Heart right ventricle (tissue), 16 donors: ENCODE measurements at regions not wholly inside any gene's neighbourhood (a gene's known extent, or its start where the extent isn't known, plus 50 kb on each side); places are given as distances from the start of the nearest gene placed in this dataset.

Experiments used
- ATAC-seq, 8 donors: fragments of 200-7000 bp; cut with Tn5 transposase; one replicate each; pipeline ENCODE4 v1.9.1; 2020; ENCODE audit warnings: mild to moderate bottlenecking in 8 of 8, moderate library complexity in 8 of 8, moderate number of reproducible peaks in 1 of 8
- DNase-seq, 2 donors: peaks; one replicate each; pipeline ENCODE4 v3.0.0-alpha.2; 2020
- H3K27ac ChIP-seq, 10 donors: fragments of 200-600 bp; sonication (generic) in 2 of 10; one replicate each; pipeline versions ENCODE4 v1.5.0 to v1.8.0; 2020 to 2022; ENCODE audit warnings: mild to moderate bottlenecking in 3 of 10
- H3K27me3 ChIP-seq, 7 donors: fragments of 200-600 bp; one replicate each; pipeline ENCODE4 v1.8.0; 2021 to 2022; ENCODE audit warnings: mild to moderate bottlenecking in 2 of 7
- H3K36me3 ChIP-seq, 9 donors: fragments of 200-600 bp; sonication (generic) in 1 of 9; one replicate each; pipeline versions ENCODE4 v1.5.0 to v1.8.0; 2020 to 2022; ENCODE audit warnings: mild to moderate bottlenecking in 2 of 9
- H3K4me1 ChIP-seq, 9 donors: fragments of 200-600 bp; sonication (generic) in 1 of 9; one replicate each; pipeline versions ENCODE4 v1.5.0 to v1.8.0; 2020 to 2022; ENCODE audit warnings: mild to moderate bottlenecking in 4 of 9
- H3K4me3 ChIP-seq, 10 donors: fragments of 200-600 bp; sonication (generic) in 2 of 10; one replicate each; pipeline versions ENCODE4 v1.5.0 to v1.8.0; 2020 to 2022; ENCODE audit warnings: mild to moderate bottlenecking in 7 of 10, moderate library complexity in 2 of 10
- H3K9me3 ChIP-seq, 11 donors: fragments of 200-600 bp in 10 of 11; sonication (generic) in 2 of 11; one replicate each; pipeline versions ENCODE4 v1.5.0 to v1.8.0; 2013 to 2022; ENCODE audit warnings: mild to moderate bottlenecking in 2 of 11, control low read depth in 1 of 11, moderate library complexity in 1 of 11
- CTCF ChIP-seq, 9 donors: fragments of 200-600 bp; sonication (generic) in 2 of 9; IDR thresholded peaks; one replicate each; pipeline versions ENCODE4 v1.5.0 to v1.8.0; 2021 to 2022; ENCODE audit warnings: antibody characterized with exemption in 9 of 9, mild to moderate bottlenecking in 5 of 9, moderate library complexity in 1 of 9
- WGBS, 2 donors: extraction: QIAGEN DNeasy Blood & Tissue Kit; methylation state at CpG; one replicate each; pipeline ENCODE4 v1.1.7; 2013; ENCODE audit warnings: inconsistent platforms in 1 of 2; 5-methylcytosine and 5-hydroxymethylcytosine counted together
- intact Hi-C, 10 donors: fragments of 100-400 bp; cut with DNase I; formaldehyde crosslinking; loops; one replicate each; pipeline versions ENCODE4 v1.11.1 to v1.14.2; 2022
- donor health status: Arrhythmogenic right ventricular cardiomyopathy.
- donor health status: ischemic (EF 13 %, LVEDD 7.1; RV severe dilation, severe dysfunction).
- donor health status: healthy with polysubstance abuse.
- donor health status: DM: no; HTN: yes; CAD: no.
- donor health status: DM: no; HTN: no; CAD: no.
- donor health status: ischemic (EF 25% LVEDD 6.9; RV normal size, moderate dysfunction).
- donor health status: ischemic (EF 25% LVEDD 5.7; RV mildly dilated, moderate dysfunction).
- donor health status: healthy.
- donor health status: DM: yes; HTN: yes; CAD: no.
- donor health status: Ischemic cardiomyopathy.
- donor health status: ischemic (EF 35%, LVEDD 5.7; RV mildly dilated, moderate dysfunction).
- donor health status: nonischemic (EF 11% LVEDD 7.7; RV severe dilation, severe dysfunction).
- donor health status: DM: yes; HTN: yes; CAD: no.
- donor health status: PGD.
- donor health status: ischemic (EF 29% LVEDD 5.4; RV normal size, mild dysfunction).
- donor health status: nonischemic (EF 23%, LVEDD 6.1; RV moderate dilation, normal function).

GRCh38 chr20:7144464-7144863 is 377.0 kb downstream of the BMP2 start:
- Histone ChIP-seq H3K27me3 (no peaks in the 10 kb centered on the region), H3K9me3 (no peaks in the 10 kb centered on the region), H3K4me1 (no peaks in the 10 kb centered on the region), H3K4me3 (no peak overlapping the region), H3K27ac (no peak overlapping the region), H3K36me3 (no peaks in the 10 kb centered on the region)
- DNase-seq (no peak), ATAC-seq (no peak)
- 55 to 70% methylated on average over 2 of the region's 2 CpGs for WGBS, 2 donors
- intact Hi-C loops, result no loop called here
- no peak for TF ChIP-seq CTCF (IDR thresholded peaks at IDR 0.05)

- DNase-seq, result peak in 1 of 2 donors; percentile 24
- TF ChIP-seq CTCF (IDR thresholded peaks at IDR 0.05), result no peak
Observed at GRCh38 chr20:7146552-7147219, 379.2 kb downstream of the BMP2 start.

GRCh38 chr20:7147220-7147601 is 379.7 kb downstream of the BMP2 start:
- TF ChIP-seq CTCF (IDR thresholded peaks at IDR 0.05), result no peak
- intact Hi-C loops, result no loop called here
- H3K36me3 ChIP-seq, result no peaks in the 10 kb centered on the region
- no peak overlapping the region for H3K4me3 ChIP-seq
- WGBS, 2 donors, result 27% methylated on average over 4 of the region's 4 CpGs
- H3K4me1 ChIP-seq, result no peaks in the 10 kb centered on the region
- H3K27ac ChIP-seq, result no peak overlapping the region
- H3K27me3 ChIP-seq, result no peaks in the 10 kb centered on the region
- no peaks in the 10 kb centered on the region for H3K9me3 ChIP-seq
- peak in 6 of 8 donors; percentile 30 to 79 (median 65) for ATAC-seq
- peak in 1 of 2 donors; percentile 7 for DNase-seq

More at GRCh38 chr20:7146552-7147219, 379.2 kb downstream of the BMP2 start:
- H3K4me3 ChIP-seq, result no peak overlapping the region
- no peaks in the 10 kb centered on the region for H3K36me3 ChIP-seq
- no peaks in the 10 kb centered on the region for H3K27me3 ChIP-seq
- intact Hi-C loops, result no loop called here
- no peak overlapping the region for H3K27ac ChIP-seq
- 55 to 57% methylated on average over 10 of the region's 10 CpGs for WGBS, 2 donors
- peak in 3 of 8 donors; percentile 53 to 70 (median 67) for ATAC-seq
- H3K9me3 ChIP-seq, result no peaks in the 10 kb centered on the region
- no peaks in the 10 kb centered on the region for H3K4me1 ChIP-seq

- H3K4me1 ChIP-seq, result no peaks in the 10 kb centered on the region
- intact Hi-C loops, result no loop called here
- no peak overlapping the region for H3K4me3 ChIP-seq
- WGBS, 2 donors, result 60 to 61% methylated on average over 2 of the region's 2 CpGs
- DNase-seq, result no peak
- no peaks in the 10 kb centered on the region for H3K36me3 ChIP-seq
- H3K27me3 ChIP-seq, result no peaks in the 10 kb centered on the region
- TF ChIP-seq CTCF (IDR thresholded peaks at IDR 0.05), result no peak
- H3K27ac ChIP-seq, result no peak overlapping the region
- ATAC-seq, result no peak
- H3K9me3 ChIP-seq, result no peaks in the 10 kb centered on the region
Observed at GRCh38 chr20:7151676-7152470, 384.4 kb downstream of the BMP2 start.
